Immature natural killer cell (primary cell): ENCODE measurements at regions not wholly inside any gene's neighbourhood (a gene's known extent, or its start where the extent isn't known, plus 50 kb on each side); places are given as distances from the start of the nearest gene placed in this dataset.

ENCODE experiments used
- DNase-seq, 3 donors: peaks; one replicate each; pipeline ENCODE4 v3.0.0; 2022; ENCODE audit warnings: mixed read lengths in 1 of 3
- H3K27ac Mint-ChIP-seq, 6 donors: one replicate each; pipeline ENCODE4 v1.8.0; 2020; ENCODE audit warnings: mixed read lengths in 6 of 6, mild to moderate bottlenecking in 5 of 6, inconsistent platforms in 4 of 6, moderate library complexity in 3 of 6
- H3K27me3 Mint-ChIP-seq, 3 donors: one replicate each; pipeline ENCODE4 v1.8.0; 2020 to 2021; ENCODE audit warnings: low read depth in 3 of 3, mild to moderate bottlenecking in 3 of 3, mixed read lengths in 3 of 3, moderate library complexity in 3 of 3, inconsistent platforms in 1 of 3
- H3K36me3 Mint-ChIP-seq, 3 donors: one replicate each; pipeline ENCODE4 v1.8.0; 2020; ENCODE audit warnings: mixed read lengths in 3 of 3, inconsistent platforms in 2 of 3, mild to moderate bottlenecking in 2 of 3
- H3K4me1 Mint-ChIP-seq, 2 donors: one replicate each; pipeline ENCODE4 v1.8.0; 2020; ENCODE audit warnings: inconsistent platforms in 2 of 2, mild to moderate bottlenecking in 2 of 2, mixed read lengths in 2 of 2, moderate library complexity in 1 of 2
- H3K4me3 Mint-ChIP-seq, 5 donors: one replicate each; pipeline ENCODE4 v1.8.0; 2020; ENCODE audit warnings: mild to moderate bottlenecking in 5 of 5, mixed read lengths in 5 of 5, inconsistent platforms in 3 of 5, moderate library complexity in 3 of 5
- H3K9me3 Mint-ChIP-seq, 6 donors: one replicate each; pipeline ENCODE4 v1.8.0; 2020; ENCODE audit warnings: mild to moderate bottlenecking in 6 of 6, mixed read lengths in 6 of 6, inconsistent platforms in 4 of 6, moderate library complexity in 3 of 6

GRCh38 chr20:16167423-16168130 is 405.7 kb downstream of the KIF16B start:
- H3K36me3 Mint-ChIP-seq = peaks cover 0 to 6% (median 4%) of the 10 kb centered on the region in 3 donors
- H3K9me3 Mint-ChIP-seq = peaks cover 0 to 5% (median 0%) of the 10 kb centered on the region in 6 donors
- peak overlapping the region in 1 of 6 donors; percentile 55 for H3K27ac Mint-ChIP-seq

GRCh38 chr20:16166737-16167136 is 406.5 kb downstream of the KIF16B start:
- Mint-ChIP-seq H3K27me3 (peaks cover 0 to 3% (median 0%) of the 10 kb centered on the region in 3 donors), H3K4me1 (peaks cover 18 to 20% of the 10 kb centered on the region in 2 donors), H3K4me3 (no peak overlapping the region), H3K9me3 (peaks cover 0 to 5% (median 0%) of the 10 kb centered on the region in 6 donors), H3K27ac (no peak overlapping the region), H3K36me3 (peaks cover 0 to 6% (median 2%) of the 10 kb centered on the region in 3 donors)
- DNase-seq = no peak

More at GRCh38 chr20:16167423-16168130, 405.7 kb downstream of the KIF16B start:
- Mint-ChIP-seq H3K4me1 (peaks cover 26 to 29% of the 10 kb centered on the region in 2 donors), H3K4me3 (no peak overlapping the region), H3K27me3 (peaks cover 0 to 3% (median 0%) of the 10 kb centered on the region in 3 donors)
- DNase-seq = no peak

GRCh38 chr20:16158976-16159286 is 414.3 kb downstream of the KIF16B start:
- Mint-ChIP-seq H3K36me3 (peaks cover 0 to 7% (median 6%) of the 10 kb centered on the region in 3 donors), H3K4me1 (peaks cover 23 to 33% of the 10 kb centered on the region in 2 donors), H3K4me3 (peak overlapping the region; percentile 1 to 41 (median 22)), H3K27me3 (peaks cover 0 to 6% (median 0%) of the 10 kb centered on the region in 3 donors), H3K27ac (peak overlapping the region in 1 of 6 donors; percentile 37), H3K9me3 (peaks cover 0 to 8% (median 3%) of the 10 kb centered on the region in 6 donors)
- peak in 1 of 3 donors; percentile 21 for DNase-seq

- DNase-seq = no peak
- H3K4me3 Mint-ChIP-seq = peak overlapping the region in 4 of 5 donors; percentile 16 to 41 (median 26)
Measured at GRCh38 chr20:16158090-16158975, 414.9 kb downstream of the KIF16B start.

GRCh38 chr20:16147916-16148315 is 425.3 kb downstream of the KIF16B start:
- DNase-seq = no peak
- Mint-ChIP-seq H3K9me3 (peaks cover 3 to 21% (median 6%) of the 10 kb centered on the region in 6 donors), H3K27ac (no peak overlapping the region), H3K4me3 (no peak overlapping the region), H3K27me3 (peaks cover 0 to 3% (median 2%) of the 10 kb centered on the region in 3 donors), H3K4me1 (no peaks in the 10 kb centered on the region), H3K36me3 (peaks cover 4 to 13% (median 6%) of the 10 kb centered on the region in 3 donors)

More at GRCh38 chr20:16158090-16158975, 414.9 kb downstream of the KIF16B start:
- peak overlapping the region in 1 of 6 donors; percentile 37 for H3K27ac Mint-ChIP-seq
- H3K27me3 Mint-ChIP-seq = peaks cover 0 to 6% (median 0%) of the 10 kb centered on the region in 3 donors
- H3K36me3 Mint-ChIP-seq = peaks cover 0 to 9% (median 4%) of the 10 kb centered on the region in 3 donors
- H3K4me1 Mint-ChIP-seq = peaks cover 23 to 33% of the 10 kb centered on the region in 2 donors
- peaks cover under 1 to 10% (median 7%) of the 10 kb centered on the region in 6 donors for H3K9me3 Mint-ChIP-seq

GRCh38 chr20:16147216-16147615 is 426.0 kb downstream of the KIF16B start:
- H3K36me3 Mint-ChIP-seq = peaks cover 3 to 13% (median 4%) of the 10 kb centered on the region in 3 donors
- H3K27ac Mint-ChIP-seq = no peak overlapping the region
- DNase-seq = no peak
- H3K4me1 Mint-ChIP-seq = no peaks in the 10 kb centered on the region
- H3K27me3 Mint-ChIP-seq = peaks cover 0 to 3% (median 2%) of the 10 kb centered on the region in 3 donors
- peaks cover 0 to 16% (median 4%) of the 10 kb centered on the region in 6 donors for H3K9me3 Mint-ChIP-seq
- H3K4me3 Mint-ChIP-seq = no peak overlapping the region

- no peak overlapping the region for H3K4me3 Mint-ChIP-seq
- H3K27ac Mint-ChIP-seq = no peak overlapping the region
- H3K4me1 Mint-ChIP-seq = no peaks in the 10 kb centered on the region
- DNase-seq = no peak
- H3K9me3 Mint-ChIP-seq = peaks cover 0 to 13% (median 5%) of the 10 kb centered on the region in 6 donors
- H3K36me3 Mint-ChIP-seq = peaks cover 3 to 8% (median 4%) of the 10 kb centered on the region in 3 donors
- peaks cover 0 to 3% (median 3%) of the 10 kb centered on the region in 3 donors for H3K27me3 Mint-ChIP-seq
Measured at GRCh38 chr20:16145919-16146318, 427.3 kb downstream of the KIF16B start.

- H3K4me1 Mint-ChIP-seq = no peaks in the 10 kb centered on the region
- no peak overlapping the region for H3K4me3 Mint-ChIP-seq
- no peak overlapping the region for H3K27ac Mint-ChIP-seq
- DNase-seq = no peak
- H3K9me3 Mint-ChIP-seq = peaks cover 0 to 5% (median under 1%) of the 10 kb centered on the region in 6 donors
- peaks cover 0 to 4% (median 0%) of the 10 kb centered on the region in 3 donors for H3K36me3 Mint-ChIP-seq
- H3K27me3 Mint-ChIP-seq = peaks cover 0 to 3% (median 0%) of the 10 kb centered on the region in 3 donors
Measured at GRCh38 chr20:16143596-16143995, 429.7 kb downstream of the KIF16B start.

DNA sequence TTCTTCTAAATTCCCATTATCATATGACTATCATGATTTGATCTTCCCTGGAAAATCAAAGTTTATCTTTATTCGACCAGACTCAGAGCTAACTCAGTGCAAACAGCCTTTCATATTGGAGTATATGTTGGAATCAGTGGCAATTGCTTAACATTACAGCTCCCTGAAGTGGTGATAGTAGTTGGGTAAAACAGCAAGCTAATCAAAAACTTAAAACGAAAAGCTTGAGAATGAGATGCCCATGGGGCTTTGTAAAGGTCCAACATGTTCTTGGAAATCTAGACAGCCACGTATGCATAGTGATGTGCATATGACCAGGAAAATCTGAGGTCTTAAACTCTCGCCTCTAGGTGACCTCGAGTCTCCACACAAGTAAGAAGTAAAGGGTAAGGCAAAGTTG is 437.6 kb downstream of the KIF16B start:
- Mint-ChIP-seq H3K9me3 (peaks cover 0 to 23% (median 10%) of the 10 kb centered on the region in 6 donors), H3K27ac (no peak overlapping the region), H3K36me3 (peaks cover 0 to 4% (median 3%) of the 10 kb centered on the region in 3 donors), H3K27me3 (peaks cover 0 to 3% (median 1%) of the 10 kb centered on the region in 3 donors), H3K4me3 (no peak overlapping the region), H3K4me1 (no peaks in the 10 kb centered on the region)
- DNase-seq = no peak

- no peak for DNase-seq
- H3K9me3 Mint-ChIP-seq = peaks cover 0 to 16% (median 7%) of the 10 kb centered on the region in 6 donors
- H3K4me1 Mint-ChIP-seq = no peaks in the 10 kb centered on the region
- H3K27me3 Mint-ChIP-seq = peaks cover 0 to 5% (median 1%) of the 10 kb centered on the region in 3 donors
- peak overlapping the region in 1 of 6 donors; percentile 17 for H3K27ac Mint-ChIP-seq
- peaks cover 0 to 3% (median 0%) of the 10 kb centered on the region in 3 donors for H3K36me3 Mint-ChIP-seq
- H3K4me3 Mint-ChIP-seq = no peak overlapping the region
Measured at GRCh38 chr20:16132036-16132798, 441.0 kb downstream of the KIF16B start.

- Mint-ChIP-seq H3K4me1 (no peaks in the 10 kb centered on the region), H3K36me3 (peaks cover 0 to 7% (median 4%) of the 10 kb centered on the region in 3 donors), H3K9me3 (peaks cover 0 to 4% (median 0%) of the 10 kb centered on the region in 6 donors), H3K27me3 (peaks cover 0 to 5% (median 1%) of the 10 kb centered on the region in 3 donors), H3K4me3 (no peak overlapping the region), H3K27ac (no peak overlapping the region)
- no peak for DNase-seq
Measured at GRCh38 chr20:16129411-16129810, 443.8 kb downstream of the KIF16B start.

- H3K27me3 Mint-ChIP-seq = peaks cover 0 to 5% (median 1%) of the 10 kb centered on the region in 3 donors
- H3K4me3 Mint-ChIP-seq = no peak overlapping the region
- H3K36me3 Mint-ChIP-seq = peaks cover 0 to 7% (median 4%) of the 10 kb centered on the region in 3 donors
- no peak overlapping the region for H3K27ac Mint-ChIP-seq
- no peak for DNase-seq
- no peaks in the 10 kb centered on the region for H3K4me1 Mint-ChIP-seq
- H3K9me3 Mint-ChIP-seq = peaks cover 0 to 4% (median 0%) of the 10 kb centered on the region in 6 donors
Measured at GRCh38 chr20:16128538-16129106, 444.6 kb downstream of the KIF16B start.
